ENCODE measurements at regions not wholly inside any gene's neighbourhood (a gene's known extent, or its start where the extent isn't known, plus 50 kb on each side); places are given as distances from the start of the nearest gene placed in this dataset.

DNA sequence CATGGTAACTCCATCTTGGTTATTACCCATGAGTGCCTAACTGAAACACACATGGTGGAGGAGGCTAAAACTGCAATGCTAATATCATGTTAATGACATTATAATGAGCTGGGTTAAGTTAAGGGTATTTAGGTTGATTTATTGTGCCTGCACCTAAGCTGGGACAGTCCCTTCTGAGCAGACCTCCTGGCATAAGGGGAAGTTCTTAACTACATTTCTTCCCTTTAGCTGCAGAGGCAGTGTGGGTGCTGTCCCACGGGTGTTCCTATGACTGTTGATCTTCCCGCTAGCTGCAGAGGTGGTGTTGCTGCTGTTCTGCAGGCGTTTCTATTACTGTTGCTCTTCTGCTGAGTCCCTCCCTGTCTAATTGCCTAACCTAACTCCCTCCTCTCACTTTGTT lies 183.9 kb downstream of the LURAP1L start:
- Mint-ChIP-seq H3K27ac (no peak overlapping the region), H3K36me3 (no peaks in the 10 kb centered on the region), H3K4me3 (no peak overlapping the region), H3K9me3 (peaks cover 2 to 21% (median 14%) of the 10 kb centered on the region in 7 donors), H3K4me1 (no peaks in the 10 kb centered on the region), H3K27me3 (no peaks in the 10 kb centered on the region)
- no peaks in the 10 kb centered on the region for H3K27me3 ChIP-seq (ENCODE audit: control insufficient read depth, insufficient read depth, low read length)
- H3K4me1 ChIP-seq (ENCODE audit: control insufficient read depth, insufficient read depth, low read length, poor library complexity, severe bottlenecking) = no peaks in the 10 kb centered on the region
- no peak for ATAC-seq (ENCODE audit: low read depth in 2 of 2)
- no peak for DNase-seq
- peaks cover 2 to 11% of the 10 kb centered on the region in 2 experiments for H3K9me3 ChIP-seq (ENCODE audit: control insufficient read depth in 2 of 2, low read length in 2 of 2)
- H3K36me3 ChIP-seq (ENCODE audit: control insufficient read depth, insufficient read depth, low read length) = no peaks in the 10 kb centered on the region
- H3K27ac ChIP-seq (ENCODE audit: insufficient read depth, low read length, poor library complexity, severe bottlenecking) = no peak overlapping the region
- H3K4me3 ChIP-seq (ENCODE audit: low read depth, low read length) = no peak overlapping the region

GRCh38 chr9:12961276-12961809 lies 186.5 kb downstream of the LURAP1L start:
- DNase-seq (no peak), ATAC-seq (ENCODE audit: low read depth in 2 of 2) (no peak)
- Mint-ChIP-seq H3K4me3 (no peak overlapping the region), H3K27me3 (no peaks in the 10 kb centered on the region), H3K9me3 (peaks cover 0 to 25% (median 14%) of the 10 kb centered on the region in 7 donors), H3K4me1 (no peaks in the 10 kb centered on the region), H3K36me3 (no peaks in the 10 kb centered on the region), H3K27ac (no peak overlapping the region)
- Histone ChIP-seq H3K27ac (ENCODE audit: insufficient read depth, low read length, poor library complexity, severe bottlenecking) (no peak overlapping the region), H3K36me3 (ENCODE audit: control insufficient read depth, insufficient read depth, low read length) (no peaks in the 10 kb centered on the region), H3K9me3 (ENCODE audit: control insufficient read depth in 2 of 2, low read length in 2 of 2) (peaks cover 0 to 11% of the 10 kb centered on the region in 2 experiments), H3K4me3 (ENCODE audit: low read depth, low read length) (no peak overlapping the region), H3K27me3 (ENCODE audit: control insufficient read depth, insufficient read depth, low read length) (no peaks in the 10 kb centered on the region), H3K4me1 (ENCODE audit: control insufficient read depth, insufficient read depth, low read length, poor library complexity, severe bottlenecking) (no peaks in the 10 kb centered on the region)

GRCh38 chr9:12963537-12963936 lies 188.7 kb downstream of the LURAP1L start:
- Histone ChIP-seq H3K27me3 (ENCODE audit: control insufficient read depth, insufficient read depth, low read length) (no peaks in the 10 kb centered on the region), H3K4me1 (ENCODE audit: control insufficient read depth, insufficient read depth, low read length, poor library complexity, severe bottlenecking) (no peaks in the 10 kb centered on the region), H3K4me3 (ENCODE audit: low read depth, low read length) (no peak overlapping the region), H3K27ac (ENCODE audit: insufficient read depth, low read length, poor library complexity, severe bottlenecking) (no peak overlapping the region), H3K36me3 (ENCODE audit: control insufficient read depth, insufficient read depth, low read length) (no peaks in the 10 kb centered on the region), H3K9me3 (ENCODE audit: control insufficient read depth in 2 of 2, low read length in 2 of 2) (peaks cover 0 to 6% of the 10 kb centered on the region in 2 experiments)
- no peaks in the 10 kb centered on the region for H3K4me1 Mint-ChIP-seq
- H3K27me3 Mint-ChIP-seq = no peaks in the 10 kb centered on the region
- ATAC-seq (ENCODE audit: low read depth in 2 of 2) = no peak
- no peak for DNase-seq
- no peak overlapping the region for H3K27ac Mint-ChIP-seq
- no peaks in the 10 kb centered on the region for H3K36me3 Mint-ChIP-seq
- no peak overlapping the region for H3K4me3 Mint-ChIP-seq
- H3K9me3 Mint-ChIP-seq = peaks cover 0 to 32% (median 10%) of the 10 kb centered on the region in 7 donors

DNA sequence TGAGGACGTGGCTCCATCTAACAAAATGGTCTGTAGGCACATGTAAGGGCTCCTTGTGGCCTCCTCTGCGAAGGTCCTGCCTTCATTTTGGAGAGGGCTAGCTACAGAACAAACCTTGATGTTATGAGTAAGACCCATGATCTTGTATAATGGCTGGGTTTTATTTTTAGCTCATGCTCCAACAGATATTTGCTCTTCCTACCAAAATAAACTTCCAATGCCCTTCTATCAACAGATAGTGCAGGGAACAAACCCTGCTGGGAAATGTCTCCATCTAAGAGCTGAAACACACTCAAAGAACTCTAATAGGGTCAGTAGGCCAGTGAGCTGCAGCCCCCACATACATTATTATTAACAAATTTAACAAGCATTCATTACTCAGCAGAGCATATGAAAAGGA lies 189.5 kb downstream of the LURAP1L start:
- Histone ChIP-seq H3K4me3 (ENCODE audit: low read depth, low read length) (no peak overlapping the region), H3K36me3 (ENCODE audit: control insufficient read depth, insufficient read depth, low read length) (no peaks in the 10 kb centered on the region), H3K27me3 (ENCODE audit: control insufficient read depth, insufficient read depth, low read length) (no peaks in the 10 kb centered on the region), H3K9me3 (ENCODE audit: control insufficient read depth in 2 of 2, low read length in 2 of 2) (peaks cover 0 to 6% of the 10 kb centered on the region in 2 experiments), H3K4me1 (ENCODE audit: control insufficient read depth, insufficient read depth, low read length, poor library complexity, severe bottlenecking) (no peaks in the 10 kb centered on the region), H3K27ac (ENCODE audit: insufficient read depth, low read length, poor library complexity, severe bottlenecking) (no peak overlapping the region)
- H3K36me3 Mint-ChIP-seq = no peaks in the 10 kb centered on the region
- H3K4me3 Mint-ChIP-seq = no peak overlapping the region
- no peak overlapping the region for H3K27ac Mint-ChIP-seq
- H3K4me1 Mint-ChIP-seq = no peaks in the 10 kb centered on the region
- H3K27me3 Mint-ChIP-seq = no peaks in the 10 kb centered on the region
- no peak for DNase-seq
- ATAC-seq (ENCODE audit: low read depth in 2 of 2) = no peak
- peaks cover 0 to 28% (median 5%) of the 10 kb centered on the region in 7 donors for H3K9me3 Mint-ChIP-seq

DNA sequence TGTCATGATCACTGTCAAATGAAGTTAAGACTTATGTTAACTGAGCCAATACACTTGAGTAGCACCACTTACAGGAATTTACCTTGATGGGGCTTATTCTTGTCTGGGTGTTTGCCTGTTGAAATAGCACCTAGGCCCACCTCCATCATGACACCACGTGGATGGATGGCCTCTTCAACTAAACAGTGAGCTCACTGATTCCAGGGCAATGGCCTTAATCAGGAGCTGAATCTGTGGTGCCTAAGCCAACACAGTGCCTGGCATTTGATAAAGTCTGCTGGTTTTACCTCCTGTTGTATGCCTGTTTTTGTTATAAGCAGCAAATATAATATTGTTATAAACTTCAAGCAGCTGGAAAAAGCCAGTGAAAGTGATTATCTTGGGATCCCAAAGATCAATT lies 190.5 kb downstream of the LURAP1L start:
- Histone ChIP-seq H3K4me1 (ENCODE audit: control insufficient read depth, insufficient read depth, low read length, poor library complexity, severe bottlenecking) (no peaks in the 10 kb centered on the region), H3K9me3 (ENCODE audit: control insufficient read depth in 2 of 2, low read length in 2 of 2) (no peaks in the 10 kb centered on the region), H3K4me3 (ENCODE audit: low read depth, low read length) (no peak overlapping the region), H3K27me3 (ENCODE audit: control insufficient read depth, insufficient read depth, low read length) (no peaks in the 10 kb centered on the region), H3K27ac (ENCODE audit: insufficient read depth, low read length, poor library complexity, severe bottlenecking) (no peak overlapping the region), H3K36me3 (ENCODE audit: control insufficient read depth, insufficient read depth, low read length) (no peaks in the 10 kb centered on the region)
- no peak overlapping the region for H3K27ac Mint-ChIP-seq
- no peak overlapping the region for H3K4me3 Mint-ChIP-seq
- DNase-seq = no peak
- H3K9me3 Mint-ChIP-seq = peaks cover 0 to 22% (median 5%) of the 10 kb centered on the region in 7 donors
- no peaks in the 10 kb centered on the region for H3K4me1 Mint-ChIP-seq
- no peaks in the 10 kb centered on the region for H3K27me3 Mint-ChIP-seq
- no peak for ATAC-seq (ENCODE audit: low read depth in 2 of 2)
- no peaks in the 10 kb centered on the region for H3K36me3 Mint-ChIP-seq

DNA sequence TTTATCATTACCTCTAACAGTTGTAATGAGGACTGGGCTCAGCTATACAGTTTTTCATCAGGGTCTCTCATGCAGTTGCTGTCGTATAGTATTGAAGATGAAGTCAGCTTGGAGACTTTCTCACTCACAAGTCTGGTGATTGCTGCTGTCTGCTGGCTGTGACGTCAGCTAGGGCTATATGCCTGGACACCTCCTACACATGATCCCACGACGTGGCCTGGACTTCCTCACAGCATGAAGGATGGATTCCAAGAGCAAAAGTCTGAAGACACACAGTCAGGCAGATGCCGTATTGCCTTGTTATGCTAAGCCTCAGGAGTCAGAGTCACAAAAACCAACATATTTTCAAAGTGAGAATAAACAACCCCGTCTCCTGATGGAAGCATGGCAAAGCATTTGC lies 193.3 kb downstream of the LURAP1L start:
- DNase-seq (no peak), ATAC-seq (ENCODE audit: low read depth in 2 of 2) (no peak)
- no peaks in the 10 kb centered on the region for H3K9me3 ChIP-seq (ENCODE audit: control insufficient read depth in 2 of 2, low read length in 2 of 2)
- no peak overlapping the region for H3K27ac ChIP-seq (ENCODE audit: insufficient read depth, low read length, poor library complexity, severe bottlenecking)
- H3K36me3 ChIP-seq (ENCODE audit: control insufficient read depth, insufficient read depth, low read length) = no peaks in the 10 kb centered on the region
- Mint-ChIP-seq H3K4me3 (no peak overlapping the region), H3K27ac (no peak overlapping the region), H3K36me3 (no peaks in the 10 kb centered on the region), H3K9me3 (peaks cover 0 to 22% (median 11%) of the 10 kb centered on the region in 7 donors), H3K27me3 (no peaks in the 10 kb centered on the region), H3K4me1 (no peaks in the 10 kb centered on the region)
- H3K4me1 ChIP-seq (ENCODE audit: control insufficient read depth, insufficient read depth, low read length, poor library complexity, severe bottlenecking) = no peaks in the 10 kb centered on the region
- H3K4me3 ChIP-seq (ENCODE audit: low read depth, low read length) = no peak overlapping the region
- no peaks in the 10 kb centered on the region for H3K27me3 ChIP-seq (ENCODE audit: control insufficient read depth, insufficient read depth, low read length)

- Mint-ChIP-seq H3K27me3 (no peaks in the 10 kb centered on the region), H3K27ac (no peak overlapping the region), H3K9me3 (peaks cover 0 to 18% (median 7%) of the 10 kb centered on the region in 7 donors), H3K4me1 (no peaks in the 10 kb centered on the region), H3K4me3 (no peak overlapping the region), H3K36me3 (no peaks in the 10 kb centered on the region)
- ATAC-seq (ENCODE audit: low read depth in 2 of 2) (no peak), DNase-seq (no peak)
- no peaks in the 10 kb centered on the region for H3K27me3 ChIP-seq (ENCODE audit: control insufficient read depth, insufficient read depth, low read length)
- no peak overlapping the region for H3K4me3 ChIP-seq (ENCODE audit: low read depth, low read length)
- no peaks in the 10 kb centered on the region for H3K4me1 ChIP-seq (ENCODE audit: control insufficient read depth, insufficient read depth, low read length, poor library complexity, severe bottlenecking)
- H3K27ac ChIP-seq (ENCODE audit: insufficient read depth, low read length, poor library complexity, severe bottlenecking) = no peak overlapping the region
- no peaks in the 10 kb centered on the region for H3K36me3 ChIP-seq (ENCODE audit: control insufficient read depth, insufficient read depth, low read length)
- no peaks in the 10 kb centered on the region for H3K9me3 ChIP-seq (ENCODE audit: control insufficient read depth in 2 of 2, low read length in 2 of 2)
Observed at GRCh38 chr9:12972608-12973589, 198.1 kb downstream of the LURAP1L start.
